Ascending aorta (tissue), 2 donors: ENCODE measurements at regions not wholly inside any gene's neighbourhood (a gene's known extent, or its start where the extent isn't known, plus 50 kb on each side); places are given as distances from the start of the nearest gene placed in this dataset.

Experiments
- DNase-seq, 2 donors: peaks; one replicate each; pipeline ENCODE4 v3.0.0-alpha.2; 2019; ENCODE audit warnings: low spot score in 2 of 2
- H3K27ac ChIP-seq, 2 donors: fragments of 200-600 bp; sonication (generic); one replicate each; pipeline ENCODE4 v1.5.1; 2016 to 2017; ENCODE audit warnings: mild to moderate bottlenecking in 1 of 2
- H3K27me3 ChIP-seq: fragments of 200-600 bp; sonication (generic); one replicate; pipeline ENCODE4 v1.5.1; 2017
- H3K36me3 ChIP-seq, 2 donors: fragments of 200-600 bp; sonication (generic); one replicate each; pipeline ENCODE4 v1.5.1; 2016
- H3K4me1 ChIP-seq, 2 donors: fragments of 200-600 bp; sonication (generic); one replicate each; pipeline ENCODE4 v1.5.1; 2016 to 2017; ENCODE audit warnings: mild to moderate bottlenecking in 1 of 2
- H3K4me3 ChIP-seq, 2 donors: fragments of 200-600 bp; sonication (generic); one replicate each; pipeline ENCODE4 v1.5.1; 2016 to 2017; ENCODE audit warnings: mild to moderate bottlenecking in 1 of 2
- H3K9me3 ChIP-seq, 2 donors: fragments of 200-600 bp; sonication (generic); one replicate each; pipeline ENCODE4 v1.5.1; 2016
- CTCF ChIP-seq, 3 experiments: fragments of 200-600 bp in 2 of 3; fragments of 450-650 bp in 1 of 3; sonication (generic) in 2 of 3; IDR thresholded peaks; one replicate each; pipeline ENCODE4 v1.5.1; 2016 to 2019; ENCODE audit warnings: antibody characterized with exemption in 3 of 3, mild to moderate bottlenecking in 1 of 3, moderate library complexity in 1 of 3
- intact Hi-C: fragments of 100-400 bp; cut with DNase I; formaldehyde crosslinking; loops from one replicate; pipeline ENCODE4 v1.15.1; 2023

- no peak for DNase-seq
- H3K4me3 ChIP-seq = no peak overlapping the region
- H3K27ac ChIP-seq = no peak overlapping the region
- H3K4me1 ChIP-seq = no peaks in the 10 kb centered on the region
- intact Hi-C loops = no loop called here
- no peaks in the 10 kb centered on the region for H3K27me3 ChIP-seq
- TF ChIP-seq CTCF (IDR thresholded peaks at IDR 0.05) = no peak
- H3K36me3 ChIP-seq = no peaks in the 10 kb centered on the region
- H3K9me3 ChIP-seq = no peaks in the 10 kb centered on the region
These were observed 215.1 kb upstream of the ZNF507 start for GRCh38 chr19:32130332-32130731.

GRCh38 chr19:32131005-32131404 lies 214.4 kb upstream of the ZNF507 start:
- DNase-seq = no peak

GRCh38 chr19:32138416-32138815 lies 207.0 kb upstream of the ZNF507 start:
- intact Hi-C loops = no loop called here
- Histone ChIP-seq H3K4me1 (no peaks in the 10 kb centered on the region), H3K9me3 (no peaks in the 10 kb centered on the region), H3K27ac (no peak overlapping the region), H3K27me3 (no peaks in the 10 kb centered on the region), H3K4me3 (no peak overlapping the region), H3K36me3 (no peaks in the 10 kb centered on the region)
- TF ChIP-seq CTCF (IDR thresholded peaks at IDR 0.05) = no peak
- DNase-seq = no peak

More at GRCh38 chr19:32131005-32131404, 214.4 kb upstream of the ZNF507 start:
- H3K9me3 ChIP-seq = no peaks in the 10 kb centered on the region
- H3K4me1 ChIP-seq = no peaks in the 10 kb centered on the region
- no peaks in the 10 kb centered on the region for H3K36me3 ChIP-seq
- no peaks in the 10 kb centered on the region for H3K27me3 ChIP-seq
- intact Hi-C loops = no loop called here
- TF ChIP-seq CTCF (IDR thresholded peaks at IDR 0.05) = no peak
- no peak overlapping the region for H3K27ac ChIP-seq
- no peak overlapping the region for H3K4me3 ChIP-seq

GRCh38 chr19:32141840-32142511 lies 203.4 kb upstream of the ZNF507 start:
- no peak for DNase-seq
- Histone ChIP-seq H3K4me3 (no peak overlapping the region), H3K4me1 (no peaks in the 10 kb centered on the region), H3K27ac (no peak overlapping the region), H3K9me3 (peaks cover 0 to 4% of the 10 kb centered on the region in 2 donors), H3K36me3 (no peaks in the 10 kb centered on the region), H3K27me3 (no peaks in the 10 kb centered on the region)
- intact Hi-C loops = no loop called here
- no peak for TF ChIP-seq CTCF (IDR thresholded peaks at IDR 0.05)

GRCh38 chr19:32146664-32147063 lies 198.7 kb upstream of the ZNF507 start:
- intact Hi-C loops = no loop called here
- Histone ChIP-seq H3K36me3 (no peaks in the 10 kb centered on the region), H3K9me3 (peaks cover 0 to 4% of the 10 kb centered on the region in 2 donors), H3K27me3 (no peaks in the 10 kb centered on the region), H3K4me3 (no peak overlapping the region), H3K4me1 (no peaks in the 10 kb centered on the region), H3K27ac (no peak overlapping the region)
- no peak for DNase-seq
- no peak for TF ChIP-seq CTCF (IDR thresholded peaks at IDR 0.05)

- intact Hi-C loops = no loop called here
- no peak for DNase-seq
- Histone ChIP-seq H3K36me3 (no peaks in the 10 kb centered on the region), H3K4me3 (no peak overlapping the region), H3K9me3 (peaks cover 0 to 4% of the 10 kb centered on the region in 2 donors), H3K27me3 (no peaks in the 10 kb centered on the region), H3K27ac (no peak overlapping the region), H3K4me1 (no peaks in the 10 kb centered on the region)
- TF ChIP-seq CTCF (IDR thresholded peaks at IDR 0.05) = no peak
These were observed 194.8 kb upstream of the ZNF507 start for GRCh38 chr19:32150605-32151004.
